Cerebellar nuclear complex (tissue), 1 donor: ENCODE measurements at regions not wholly inside any gene's neighbourhood (a gene's known extent, or its start where the extent isn't known, plus 50 kb on each side); places are given as distances from the start of the nearest gene placed in this dataset.

ENCODE experiments used
- DNase-seq, 2 experiments: peaks; one replicate each; lab custom pipeline; 2025; lab: John Stamatoyannopoulos, UW

DNA sequence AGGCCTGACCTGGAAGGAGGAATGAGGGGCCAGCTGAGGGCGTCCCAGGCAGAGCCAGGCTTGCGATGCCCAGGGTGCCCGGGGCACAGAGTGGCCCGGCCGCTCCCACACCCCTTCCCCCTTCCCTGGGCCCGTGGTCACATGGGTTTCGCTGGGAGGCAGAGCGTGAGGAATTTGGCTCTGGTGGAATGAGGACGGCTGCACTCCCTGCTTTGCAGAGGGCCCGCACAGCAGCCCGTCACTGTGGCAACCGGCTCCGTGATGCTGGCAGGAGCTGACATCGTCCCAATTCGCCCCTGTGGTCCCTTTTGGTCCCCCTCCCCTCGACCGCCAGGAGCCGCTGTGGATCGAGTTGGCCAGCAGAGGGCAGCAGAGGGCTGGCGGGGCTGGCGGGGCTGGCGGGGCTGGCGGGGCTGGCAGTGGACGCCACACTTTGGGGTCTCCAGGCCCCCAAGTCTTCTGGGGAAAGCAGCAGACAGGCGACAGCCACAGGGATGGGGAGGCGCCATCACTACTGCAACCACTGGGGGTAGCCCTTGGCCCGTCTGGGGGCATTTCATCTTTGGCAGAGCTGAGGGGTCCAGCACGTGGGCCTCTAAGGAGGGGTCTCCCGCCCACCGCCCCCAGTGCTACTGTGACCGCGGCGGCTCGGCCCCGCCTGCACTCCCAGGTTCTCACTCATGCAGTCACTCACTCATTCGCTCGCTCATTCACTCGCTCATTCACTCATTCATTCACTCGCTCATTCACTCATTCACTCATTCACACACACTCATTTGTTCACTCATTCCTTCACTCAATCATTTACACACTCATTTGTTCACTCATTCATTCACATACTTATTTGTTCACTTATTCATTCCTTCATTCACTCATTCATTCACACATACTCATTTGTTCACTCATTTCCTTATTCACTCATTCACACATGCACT lies 49.7 kb upstream of the BHLHE23 start:
- DNase-seq: no peak
